Sigmoid colon (tissue), 4 donors: ENCODE measurements at regions not wholly inside any gene's neighbourhood (a gene's known extent, or its start where the extent isn't known, plus 50 kb on each side); places are given as distances from the start of the nearest gene placed in this dataset.

Source experiments
- CTCF ChIP-seq, 4 experiments: fragments of 450-650 bp in 3 of 4; fragments of 200-600 bp in 1 of 4; IDR thresholded peaks; one replicate each; pipeline ENCODE4 v1.5.1; 2016 to 2019; ENCODE audit warnings: antibody characterized with exemption in 4 of 4, mild to moderate bottlenecking in 3 of 4, moderate library complexity in 2 of 4
- EP300 ChIP-seq, 4 donors: sonication (generic); formaldehyde crosslinking; IDR thresholded peaks; one replicate each; pipeline ENCODE4 v1.6.1; 2017; ENCODE audit warnings: antibody characterized with exemption in 4 of 4
- POLR2A ChIP-seq, 2 donors: fragments of 450-650 bp; IDR thresholded peaks; one replicate each; pipeline ENCODE4 v1.6.1; 2016; ENCODE audit warnings: antibody characterized with exemption in 2 of 2, mild to moderate bottlenecking in 2 of 2, moderate library complexity in 2 of 2
- POLR2AphosphoS5 ChIP-seq, 4 donors: sonication (generic); formaldehyde crosslinking; IDR thresholded peaks; one replicate each; pipeline ENCODE4 v1.6.1; 2017; ENCODE audit warnings: antibody characterized with exemption in 4 of 4

GRCh38 chrX:137483554-137483953 is 82.4 kb upstream of the ZIC3 start:
- TF ChIP-seq CTCF (IDR thresholded peaks at IDR 0.05) (no peak), POLR2A (IDR thresholded peaks at IDR 0.05) (no peak), POLR2AphosphoS5 (IDR thresholded peaks at IDR 0.05) (no peak), EP300 (IDR thresholded peaks at IDR 0.05) (no peak)
